NCI-H187 (cell line): ENCODE measurements at regions not wholly inside any gene's neighbourhood (a gene's known extent, or its start where the extent isn't known, plus 50 kb on each side); places are given as distances from the start of the nearest gene placed in this dataset.
A peak's percentile ranks its signal among the peaks of the same experiment; 100 is the strongest.
"Not testable (repeated sequence)": the region's sequence is repeated elsewhere in the genome, so short reads cannot be mapped to it uniquely, and the experiment has no call there.

Experiments
- DNase-seq, 2 experiments: peaks; one replicate each; lab custom pipeline; 2025; lab: John Stamatoyannopoulos, UW

GRCh38 chr2:2484301-2484700 is 153.2 kb upstream of the MYT1L start:
- DNase-seq, result peak in 1 of 2 experiments; percentile 7

GRCh38 chr2:2482851-2483250 is 151.8 kb upstream of the MYT1L start:
- DNase-seq, result no peak

- no peak for DNase-seq
These were observed 141.8 kb upstream of the MYT1L start for GRCh38 chr2:2472881-2473280.

- no peak for DNase-seq
These were observed 141.0 kb upstream of the MYT1L start for GRCh38 chr2:2472044-2472443.

GRCh38 chr2:2466534-2466933 is 135.5 kb upstream of the MYT1L start:
- DNase-seq, result no peak

- DNase-seq, result peak; percentile 34 to 44
These were observed 133.6 kb upstream of the MYT1L start for GRCh38 chr2:2464643-2465042.

- no peak for DNase-seq
These were observed 133.0 kb upstream of the MYT1L start for GRCh38 chr2:2464094-2464493.

GRCh38 chr2:2456721-2457120 is 125.6 kb upstream of the MYT1L start:
- DNase-seq, result no peak

GRCh38 chr2:2455151-2455550 is 124.1 kb upstream of the MYT1L start:
- DNase-seq, result no peak

GRCh38 chr2:2452961-2453360 is 121.9 kb upstream of the MYT1L start:
- DNase-seq, result no peak

GRCh38 chr2:2451275-2451674 is 120.2 kb upstream of the MYT1L start:
- not testable (repeated sequence) for DNase-seq

- no peak for DNase-seq
These were observed 117.1 kb upstream of the MYT1L start for GRCh38 chr2:2448178-2448577.

- no peak for DNase-seq
These were observed 91.5 kb upstream of the MYT1L start for GRCh38 chr2:2422621-2423020.

GRCh38 chr2:2413525-2413924 is 82.5 kb upstream of the MYT1L start:
- DNase-seq, result no peak

GRCh38 chr2:2410987-2411386 is 79.9 kb upstream of the MYT1L start:
- DNase-seq, result no peak

GRCh38 chr2:2409481-2409880 is 78.4 kb upstream of the MYT1L start:
- DNase-seq, result no peak

GRCh38 chr2:2405780-2406179 is 74.7 kb upstream of the MYT1L start:
- DNase-seq, result no peak

GRCh38 chr2:2400286-2401038 is 69.4 kb upstream of the MYT1L start:
- DNase-seq, result no peak

GRCh38 chr2:2399396-2399795 is 68.3 kb upstream of the MYT1L start:
- no peak for DNase-seq

GRCh38 chr2:2392332-2392731 is 61.3 kb upstream of the MYT1L start:
- DNase-seq, result no peak

- DNase-seq, result no peak
These were observed 58.1 kb upstream of the MYT1L start for GRCh38 chr2:2389215-2389614.
